OCI-LY3 (cell line): ENCODE measurements at regions not wholly inside any gene's neighbourhood (a gene's known extent, or its start where the extent isn't known, plus 50 kb on each side); places are given as distances from the start of the nearest gene placed in this dataset.
A peak's percentile ranks its signal among the peaks of the same experiment; 100 is the strongest.

Experiments used
- H2AFZ ChIP-seq: fragments of 200-600, 300-600 bp; shearing (Covaris generic); 2 replicates; pipeline ENCODE4 v1.6.0; 2014; ENCODE audit warnings: antibody characterized with exemption, low read depth, low read length
- H3K27ac ChIP-seq: fragments of 200-600, 300-600 bp; sonication (generic); 2 replicates; pipeline ENCODE4 v1.5.1; 2014; ENCODE audit warnings: mild to moderate bottlenecking, low read length, moderate library complexity, mixed read lengths
- H3K27me3 ChIP-seq: fragments of 200-600, 300-600 bp; sonication (generic); 2 replicates; pipeline ENCODE4 v1.6.1; 2014; ENCODE audit warnings: low read depth, low read length, mixed read lengths
- H3K36me3 ChIP-seq: fragments of 200-600, 300-600 bp; sonication (generic); replicated peaks from 2 replicates; pipeline ENCODE3; 2014; ENCODE audit warnings: low read depth, low read length, mixed read lengths
- H3K4me1 ChIP-seq: fragments of 300-600, 200-600 bp; sonication (generic); 2 replicates; pipeline ENCODE4 v1.6.1; 2014; ENCODE audit warnings: low read length, mixed read lengths
- H3K4me2 ChIP-seq: fragments of 200-600, 300-600 bp; sonication (generic); 2 replicates; pipeline ENCODE4 v1.6.1; 2014; ENCODE audit warnings: low read length, mixed read lengths
- H3K4me3 ChIP-seq: fragments of 300-600, 200-600 bp; sonication (generic); 2 replicates; pipeline ENCODE4 v1.5.1; 2014; ENCODE audit warnings: antibody characterized with exemption, mild to moderate bottlenecking, low read length, moderate library complexity
- H3K79me2 ChIP-seq: fragments of 300-600, 200-600 bp; shearing (Covaris generic); 2 replicates; pipeline ENCODE4 v1.6.1; 2014; ENCODE audit warnings: mild to moderate bottlenecking, low read length, mixed read lengths
- H3K9ac ChIP-seq: fragments of 300-600, 200-600 bp; shearing (Covaris generic); 2 replicates; pipeline ENCODE4 v1.6.0; 2014; ENCODE audit warnings: mild to moderate bottlenecking, low read length, moderate library complexity
- H3K9me3 ChIP-seq: fragments of 200-600, 300-600 bp; shearing (Covaris generic); 2 replicates; pipeline ENCODE4 v1.6.1; 2014; ENCODE audit warnings: low read length, mixed read lengths; ENCODE audit not compliant: insufficient read depth
- H4K20me1 ChIP-seq: fragments of 200-600, 300-600 bp; sonication (generic); 2 replicates; pipeline ENCODE4 v1.6.1; 2016; ENCODE audit warnings: low read length, mixed read lengths; ENCODE audit not compliant: insufficient read depth
- EZH2phosphoT487 ChIP-seq: fragments of 200-600 bp; shearing (Covaris generic); IDR thresholded peaks from 2 replicates; pipeline ENCODE4 v1.6.1; 2018; ENCODE audit warnings: antibody characterized with exemption, mixed run types, low read depth
- TF ChIP-seq, protein P1 (sequence below): fragments of 200-600, 300-600 bp; sonication (generic); IDR thresholded peaks from 2 replicates; pipeline ENCODE4 v1.5.1; 2014; ENCODE audit warnings: antibody characterized with exemption, low read length, low read depth

GRCh38 chr18:43681661-43682060 lies 404.4 kb upstream of the SYT4 start:
- Histone ChIP-seq H3K79me2 (no peaks in the 10 kb centered on the region), H3K9me3 (no peaks in the 10 kb centered on the region)
- TF ChIP-seq, protein P1, sequence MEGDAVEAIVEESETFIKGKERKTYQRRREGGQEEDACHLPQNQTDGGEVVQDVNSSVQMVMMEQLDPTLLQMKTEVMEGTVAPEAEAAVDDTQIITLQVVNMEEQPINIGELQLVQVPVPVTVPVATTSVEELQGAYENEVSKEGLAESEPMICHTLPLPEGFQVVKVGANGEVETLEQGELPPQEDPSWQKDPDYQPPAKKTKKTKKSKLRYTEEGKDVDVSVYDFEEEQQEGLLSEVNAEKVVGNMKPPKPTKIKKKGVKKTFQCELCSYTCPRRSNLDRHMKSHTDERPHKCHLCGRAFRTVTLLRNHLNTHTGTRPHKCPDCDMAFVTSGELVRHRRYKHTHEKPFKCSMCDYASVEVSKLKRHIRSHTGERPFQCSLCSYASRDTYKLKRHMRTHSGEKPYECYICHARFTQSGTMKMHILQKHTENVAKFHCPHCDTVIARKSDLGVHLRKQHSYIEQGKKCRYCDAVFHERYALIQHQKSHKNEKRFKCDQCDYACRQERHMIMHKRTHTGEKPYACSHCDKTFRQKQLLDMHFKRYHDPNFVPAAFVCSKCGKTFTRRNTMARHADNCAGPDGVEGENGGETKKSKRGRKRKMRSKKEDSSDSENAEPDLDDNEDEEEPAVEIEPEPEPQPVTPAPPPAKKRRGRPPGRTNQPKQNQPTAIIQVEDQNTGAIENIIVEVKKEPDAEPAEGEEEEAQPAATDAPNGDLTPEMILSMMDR = no peak
- no peak for TF ChIP-seq EZH2phosphoT487

DNA sequence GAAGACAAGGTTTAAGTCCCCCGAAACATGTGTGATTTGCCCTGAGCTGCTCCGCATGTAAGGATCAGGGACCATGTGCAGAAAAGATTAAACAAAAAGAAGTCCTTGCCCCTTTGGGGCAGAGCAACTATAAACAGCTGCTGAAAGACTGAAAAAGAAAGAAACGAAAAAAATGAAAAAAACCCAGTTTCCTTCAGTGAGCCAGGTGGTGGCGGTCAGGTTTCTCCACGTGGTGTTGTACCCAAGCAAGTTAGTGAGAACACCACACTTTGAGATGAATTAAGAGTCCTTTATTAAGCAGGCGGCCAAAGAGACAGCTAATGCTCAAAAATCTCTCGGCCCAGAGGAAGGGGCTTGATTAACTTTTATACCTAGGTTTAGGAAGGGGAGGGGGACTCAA lies 404.9 kb upstream of the SYT4 start:
- no peaks in the 10 kb centered on the region for H4K20me1 ChIP-seq
- no peak for TF ChIP-seq EZH2phosphoT487
- TF ChIP-seq, protein P1 = no peak
- H3K79me2 ChIP-seq = no peaks in the 10 kb centered on the region
- H3K27ac ChIP-seq = no peak overlapping the region
- H2AFZ ChIP-seq = no peak overlapping the region
- no peak overlapping the region for H3K4me3 ChIP-seq
- H3K4me1 ChIP-seq = no peaks in the 10 kb centered on the region
- no peaks in the 10 kb centered on the region for H3K36me3 ChIP-seq
- H3K4me2 ChIP-seq = no peak overlapping the region
- H3K9ac ChIP-seq = no peak overlapping the region
- H3K9me3 ChIP-seq = no peaks in the 10 kb centered on the region
- H3K27me3 ChIP-seq = no peaks in the 10 kb centered on the region

More at GRCh38 chr18:43681661-43682060, 404.4 kb upstream of the SYT4 start:
- Histone ChIP-seq H3K27ac (no peak overlapping the region), H3K27me3 (no peaks in the 10 kb centered on the region), H3K9ac (no peak overlapping the region), H3K4me2 (no peak overlapping the region), H3K4me3 (no peak overlapping the region), H2AFZ (no peak overlapping the region), H3K36me3 (no peaks in the 10 kb centered on the region), H3K4me1 (no peaks in the 10 kb centered on the region), H4K20me1 (no peaks in the 10 kb centered on the region)

- Histone ChIP-seq H2AFZ (no peak overlapping the region), H3K4me1 (no peaks in the 10 kb centered on the region), H3K4me2 (no peak overlapping the region), H3K79me2 (no peaks in the 10 kb centered on the region), H3K9ac (no peak overlapping the region), H4K20me1 (no peaks in the 10 kb centered on the region), H3K9me3 (no peaks in the 10 kb centered on the region), H3K4me3 (no peak overlapping the region), H3K27ac (no peak overlapping the region), H3K27me3 (no peaks in the 10 kb centered on the region), H3K36me3 (no peaks in the 10 kb centered on the region)
- TF ChIP-seq, protein P1 = no peak
- no peak for TF ChIP-seq EZH2phosphoT487
Observed at GRCh38 chr18:43686709-43687108, 409.4 kb upstream of the SYT4 start.

- no peak overlapping the region for H3K9ac ChIP-seq
- 0 out of 2 replicates have a peak overlapping the region, but pooled peaks have one; percentile 10 for H2AFZ ChIP-seq
- TF ChIP-seq, protein P1 = no peak
- no peak for TF ChIP-seq EZH2phosphoT487
- H3K4me2 ChIP-seq = no peak overlapping the region
- no peaks in the 10 kb centered on the region for H4K20me1 ChIP-seq
- no peaks in the 10 kb centered on the region for H3K79me2 ChIP-seq
- H3K4me1 ChIP-seq = no peaks in the 10 kb centered on the region
- H3K9me3 ChIP-seq = no peaks in the 10 kb centered on the region
- H3K4me3 ChIP-seq = no peak overlapping the region
- H3K27me3 ChIP-seq = no peaks in the 10 kb centered on the region
- H3K27ac ChIP-seq = no peak overlapping the region
- H3K36me3 ChIP-seq = no peaks in the 10 kb centered on the region
Observed at GRCh38 chr18:43692099-43692690, 414.9 kb upstream of the SYT4 start.
